ENCODE measurements at regions not wholly inside any gene's neighbourhood (a gene's known extent, or its start where the extent isn't known, plus 50 kb on each side); places are given as distances from the start of the nearest gene placed in this dataset.

- no peak overlapping the region for H3K4me3 ChIP-seq (ENCODE audit: low read depth in 1 of 2, low read length in 1 of 2)
- H3K27me3 ChIP-seq, result no peaks in the 10 kb centered on the region
- no peak for TF ChIP-seq CTCF (IDR thresholded peaks at IDR 0.05)
- no peaks in the 10 kb centered on the region for H3K9me3 ChIP-seq
- no peak overlapping the region for H3K27ac ChIP-seq
- H3K4me1 ChIP-seq (ENCODE audit: control insufficient read depth in 1 of 2, insufficient read depth in 1 of 2, low read depth in 1 of 2, low read length in 1 of 2), result no peaks in the 10 kb centered on the region
- no peaks in the 10 kb centered on the region for H3K36me3 ChIP-seq
These were observed 361.7 kb upstream of the SEMA3C start for GRCh38 chr7:81280531-81280930.

GRCh38 chr7:81277691-81278090, 358.8 kb upstream of the SEMA3C start:
- Histone ChIP-seq H3K9me3 (no peaks in the 10 kb centered on the region), H3K27me3 (no peaks in the 10 kb centered on the region), H3K27ac (no peak overlapping the region), H3K4me1 (ENCODE audit: control insufficient read depth in 1 of 2, insufficient read depth in 1 of 2, low read depth in 1 of 2, low read length in 1 of 2) (no peaks in the 10 kb centered on the region), H3K4me3 (ENCODE audit: low read depth in 1 of 2, low read length in 1 of 2) (no peak overlapping the region), H3K36me3 (no peaks in the 10 kb centered on the region)
- no peak for TF ChIP-seq CTCF (IDR thresholded peaks at IDR 0.05)

GRCh38 chr7:81273601-81274397, 354.9 kb upstream of the SEMA3C start:
- no peak overlapping the region for H3K4me3 ChIP-seq (ENCODE audit: low read depth in 1 of 2, low read length in 1 of 2)
- TF ChIP-seq CTCF (IDR thresholded peaks at IDR 0.05), result no peak
- no peaks in the 10 kb centered on the region for H3K4me1 ChIP-seq (ENCODE audit: control insufficient read depth in 1 of 2, insufficient read depth in 1 of 2, low read depth in 1 of 2, low read length in 1 of 2)
- H3K36me3 ChIP-seq, result no peaks in the 10 kb centered on the region
- H3K9me3 ChIP-seq, result no peaks in the 10 kb centered on the region
- H3K27me3 ChIP-seq, result no peaks in the 10 kb centered on the region
- H3K27ac ChIP-seq, result no peak overlapping the region

GRCh38 chr7:81272176-81272575, 353.3 kb upstream of the SEMA3C start:
- Histone ChIP-seq H3K4me3 (ENCODE audit: low read depth in 1 of 2, low read length in 1 of 2) (no peak overlapping the region), H3K9me3 (no peaks in the 10 kb centered on the region), H3K36me3 (no peaks in the 10 kb centered on the region), H3K27ac (no peak overlapping the region), H3K4me1 (ENCODE audit: control insufficient read depth in 1 of 2, insufficient read depth in 1 of 2, low read depth in 1 of 2, low read length in 1 of 2) (no peaks in the 10 kb centered on the region), H3K27me3 (no peaks in the 10 kb centered on the region)
- no peak for TF ChIP-seq CTCF (IDR thresholded peaks at IDR 0.05)

GRCh38 chr7:81268551-81268950, 349.7 kb upstream of the SEMA3C start:
- TF ChIP-seq CTCF (IDR thresholded peaks at IDR 0.05), result no peak
- Histone ChIP-seq H3K27me3 (no peaks in the 10 kb centered on the region), H3K27ac (no peak overlapping the region), H3K9me3 (no peaks in the 10 kb centered on the region), H3K4me3 (ENCODE audit: low read depth in 1 of 2, low read length in 1 of 2) (no peak overlapping the region), H3K4me1 (ENCODE audit: control insufficient read depth in 1 of 2, insufficient read depth in 1 of 2, low read depth in 1 of 2, low read length in 1 of 2) (no peaks in the 10 kb centered on the region), H3K36me3 (no peaks in the 10 kb centered on the region)

Measured in neutrophil (primary cell).